BLaER1 (cell line): ENCODE measurements at regions not wholly inside any gene's neighbourhood (a gene's known extent, or its start where the extent isn't known, plus 50 kb on each side); places are given as distances from the start of the nearest gene placed in this dataset.
"Not testable (repeated sequence)": the region's sequence is repeated elsewhere in the genome, so short reads cannot be mapped to it uniquely, and the experiment has no call there.

Source experiments
- H3K27ac ChIP-seq: shearing (Covaris generic); formaldehyde crosslinking; 2 replicates; pipeline ENCODE4 v1.8.1; 2022
- H3K27me3 ChIP-seq: shearing (Covaris generic); formaldehyde crosslinking; 2 replicates; pipeline ENCODE4 v1.8.1; 2022
- H3K36me3 ChIP-seq: shearing (Covaris generic); formaldehyde crosslinking; 2 replicates; pipeline ENCODE4 v1.8.1; 2022
- H3K4me1 ChIP-seq: shearing (Covaris generic); formaldehyde crosslinking; 2 replicates; pipeline ENCODE4 v1.8.1; 2022
- H3K4me2 ChIP-seq: shearing (Covaris generic); formaldehyde crosslinking; 2 replicates; pipeline ENCODE4 v1.8.1; 2022
- H3K4me3 ChIP-seq: shearing (Covaris generic); formaldehyde crosslinking; 2 replicates; pipeline ENCODE4 v1.8.1; 2022
- H3K9ac ChIP-seq: shearing (Covaris generic); formaldehyde crosslinking; 2 replicates; pipeline ENCODE4 v1.8.1; 2022
- H3K9me3 ChIP-seq: shearing (Covaris generic); formaldehyde crosslinking; 2 replicates; pipeline ENCODE4 v1.8.1; 2022
- H4K20me1 ChIP-seq: shearing (Covaris generic); formaldehyde crosslinking; 2 replicates; pipeline ENCODE4 v1.8.1; 2022

DNA sequence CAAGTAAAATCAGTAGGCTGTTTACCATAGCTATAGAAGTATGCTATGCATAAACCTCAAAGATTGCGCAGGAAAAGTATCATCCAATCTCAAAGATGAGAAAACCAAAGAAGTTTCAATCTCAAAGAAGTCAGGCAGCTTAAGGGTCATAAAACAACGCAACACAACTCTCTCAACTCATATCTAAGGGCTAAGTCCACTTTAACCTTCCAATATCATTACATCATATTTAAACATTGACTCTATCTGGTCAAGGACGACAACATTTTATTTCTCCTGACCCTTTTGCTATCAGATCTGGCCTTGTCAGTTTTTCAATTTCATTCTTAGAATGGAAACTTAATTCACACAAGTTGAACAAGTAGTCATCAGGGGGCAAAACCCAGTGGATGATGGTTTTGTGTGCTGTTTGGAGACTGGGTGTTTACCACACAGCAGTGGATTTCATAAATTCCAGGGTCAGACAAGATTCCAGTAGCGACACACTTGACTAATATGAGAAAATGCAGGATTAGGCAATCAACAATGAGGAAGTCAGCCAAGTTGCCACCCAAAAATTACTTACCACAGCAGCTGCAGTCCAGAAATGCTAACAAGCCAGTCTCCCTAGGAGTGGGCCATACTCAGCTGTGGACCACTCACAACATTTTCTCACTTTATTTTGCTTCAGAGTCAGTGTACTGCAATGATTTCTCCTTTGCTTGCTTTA lies 108.7 kb upstream of the NBPF26 start:
- not testable (repeated sequence) for H3K4me3 ChIP-seq, H3K4me1 ChIP-seq, H3K4me2 ChIP-seq, H4K20me1 ChIP-seq, H3K27ac ChIP-seq, H3K9me3 ChIP-seq, H3K36me3 ChIP-seq, H3K27me3 ChIP-seq, H3K9ac ChIP-seq

- H3K4me3 ChIP-seq, H3K9me3 ChIP-seq, H3K27me3 ChIP-seq, H3K4me2 ChIP-seq, H3K4me1 ChIP-seq, H3K36me3 ChIP-seq, H3K27ac ChIP-seq, H3K9ac ChIP-seq, H4K20me1 ChIP-seq: not testable (repeated sequence)
Measured at GRCh38 chr1:120617493-120617892, 106.3 kb upstream of the NBPF26 start.

DNA sequence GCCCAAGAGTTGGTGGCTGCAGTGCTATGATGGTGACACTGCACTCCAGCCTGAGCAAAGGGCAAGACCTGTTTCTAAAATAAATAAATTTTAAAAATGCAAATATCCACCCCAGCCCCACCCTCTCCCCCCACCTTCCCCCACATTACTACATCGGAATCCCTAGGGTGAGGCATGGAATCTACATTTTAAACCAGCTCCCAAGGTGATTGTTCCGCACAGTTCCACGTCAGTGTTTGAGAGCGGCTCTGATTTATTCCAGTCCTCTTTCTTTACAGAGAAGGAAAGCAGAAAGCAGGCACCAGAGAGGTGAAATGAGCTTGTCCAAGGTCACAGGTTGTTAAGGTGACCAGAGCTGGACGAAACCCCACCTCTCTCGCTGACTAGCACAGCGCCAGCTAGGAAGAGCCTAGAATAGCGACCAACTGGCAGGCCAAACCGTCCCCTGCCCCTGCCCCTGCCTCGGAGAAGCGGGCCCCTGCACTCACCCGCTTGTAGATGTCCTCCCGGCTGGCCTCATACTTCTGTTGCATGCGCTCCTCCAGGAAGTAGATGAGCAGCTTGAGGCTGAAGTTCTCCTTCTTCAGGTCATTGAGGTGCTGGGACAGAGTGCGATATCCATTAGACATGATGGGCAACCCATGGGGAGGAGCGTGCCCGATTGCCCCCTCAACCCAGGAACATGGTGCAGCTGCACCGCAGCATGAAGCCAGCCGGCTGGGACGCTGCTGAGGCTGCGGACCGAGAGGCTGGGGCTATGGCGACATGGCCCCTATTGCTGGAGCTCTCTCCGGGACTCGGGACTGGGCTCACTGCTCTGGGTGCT lies 103.7 kb upstream of the NBPF26 start:
- not testable (repeated sequence) for H3K4me3 ChIP-seq, H3K27me3 ChIP-seq, H3K4me1 ChIP-seq, H3K36me3 ChIP-seq, H3K9me3 ChIP-seq, H4K20me1 ChIP-seq, H3K4me2 ChIP-seq, H3K27ac ChIP-seq, H3K9ac ChIP-seq

- not testable (repeated sequence) for H3K4me2 ChIP-seq, H3K9ac ChIP-seq, H3K27me3 ChIP-seq, H3K36me3 ChIP-seq, H4K20me1 ChIP-seq, H3K27ac ChIP-seq, H3K4me1 ChIP-seq, H3K4me3 ChIP-seq, H3K9me3 ChIP-seq
Measured at GRCh38 chr1:120620693-120620969, 103.1 kb upstream of the NBPF26 start.

DNA sequence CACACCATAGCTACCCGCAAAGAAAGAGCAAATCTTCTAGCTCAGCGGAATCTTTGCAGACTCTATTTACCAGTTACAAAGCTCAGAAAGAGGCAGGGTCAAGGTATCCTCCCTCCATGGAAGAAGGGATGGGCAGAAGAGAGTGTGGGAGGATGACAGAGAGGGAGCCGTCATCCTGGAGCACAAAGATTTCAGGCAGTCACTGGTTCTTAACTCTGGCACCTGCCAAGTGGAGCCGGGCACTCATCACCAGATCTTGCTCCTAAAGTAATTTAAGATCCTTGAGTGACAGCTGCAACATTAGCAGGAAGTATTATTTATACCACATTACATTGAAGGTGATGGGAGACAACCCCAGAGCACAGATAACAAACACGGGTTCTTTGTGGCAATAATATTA lies 102.5 kb upstream of the NBPF26 start:
- not testable (repeated sequence) for H3K4me2 ChIP-seq, H3K27me3 ChIP-seq, H3K4me1 ChIP-seq, H3K9ac ChIP-seq, H4K20me1 ChIP-seq, H3K9me3 ChIP-seq, H3K27ac ChIP-seq, H3K4me3 ChIP-seq, H3K36me3 ChIP-seq

DNA sequence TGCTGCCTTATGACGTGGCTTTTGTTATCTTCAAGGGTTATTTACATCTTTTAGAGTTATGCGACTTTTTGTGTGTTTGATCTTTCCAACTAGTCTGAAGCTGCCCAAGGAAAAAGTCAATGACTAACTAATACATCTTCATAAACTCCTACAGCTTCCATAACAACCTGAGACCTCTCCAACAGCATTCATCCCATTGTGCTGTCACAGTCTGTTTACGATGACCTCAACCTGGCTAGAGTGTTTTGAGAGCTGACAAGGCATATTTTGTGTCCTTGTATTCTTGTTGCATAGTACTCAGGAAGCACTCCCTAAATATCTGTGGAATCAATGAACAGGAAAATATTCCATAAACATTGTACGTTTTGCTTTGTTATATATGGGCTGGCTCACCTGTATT lies 100.2 kb upstream of the NBPF26 start:
- H3K27ac ChIP-seq, H3K9me3 ChIP-seq, H3K4me2 ChIP-seq, H3K9ac ChIP-seq, H3K36me3 ChIP-seq, H3K4me1 ChIP-seq, H4K20me1 ChIP-seq, H3K4me3 ChIP-seq, H3K27me3 ChIP-seq: not testable (repeated sequence)

GRCh38 chr1:120624565-120625064 lies 99.1 kb upstream of the NBPF26 start:
- not testable (repeated sequence) for H3K9ac ChIP-seq

GRCh38 chr1:120629832-120630455 lies 93.8 kb upstream of the NBPF26 start:
- H3K27me3 ChIP-seq: not testable (repeated sequence)

More at GRCh38 chr1:120624565-120625064, 99.1 kb upstream of the NBPF26 start:
- not testable (repeated sequence) for H4K20me1 ChIP-seq, H3K4me1 ChIP-seq, H3K4me2 ChIP-seq, H3K36me3 ChIP-seq, H3K27ac ChIP-seq, H3K4me3 ChIP-seq, H3K9me3 ChIP-seq, H3K27me3 ChIP-seq

DNA sequence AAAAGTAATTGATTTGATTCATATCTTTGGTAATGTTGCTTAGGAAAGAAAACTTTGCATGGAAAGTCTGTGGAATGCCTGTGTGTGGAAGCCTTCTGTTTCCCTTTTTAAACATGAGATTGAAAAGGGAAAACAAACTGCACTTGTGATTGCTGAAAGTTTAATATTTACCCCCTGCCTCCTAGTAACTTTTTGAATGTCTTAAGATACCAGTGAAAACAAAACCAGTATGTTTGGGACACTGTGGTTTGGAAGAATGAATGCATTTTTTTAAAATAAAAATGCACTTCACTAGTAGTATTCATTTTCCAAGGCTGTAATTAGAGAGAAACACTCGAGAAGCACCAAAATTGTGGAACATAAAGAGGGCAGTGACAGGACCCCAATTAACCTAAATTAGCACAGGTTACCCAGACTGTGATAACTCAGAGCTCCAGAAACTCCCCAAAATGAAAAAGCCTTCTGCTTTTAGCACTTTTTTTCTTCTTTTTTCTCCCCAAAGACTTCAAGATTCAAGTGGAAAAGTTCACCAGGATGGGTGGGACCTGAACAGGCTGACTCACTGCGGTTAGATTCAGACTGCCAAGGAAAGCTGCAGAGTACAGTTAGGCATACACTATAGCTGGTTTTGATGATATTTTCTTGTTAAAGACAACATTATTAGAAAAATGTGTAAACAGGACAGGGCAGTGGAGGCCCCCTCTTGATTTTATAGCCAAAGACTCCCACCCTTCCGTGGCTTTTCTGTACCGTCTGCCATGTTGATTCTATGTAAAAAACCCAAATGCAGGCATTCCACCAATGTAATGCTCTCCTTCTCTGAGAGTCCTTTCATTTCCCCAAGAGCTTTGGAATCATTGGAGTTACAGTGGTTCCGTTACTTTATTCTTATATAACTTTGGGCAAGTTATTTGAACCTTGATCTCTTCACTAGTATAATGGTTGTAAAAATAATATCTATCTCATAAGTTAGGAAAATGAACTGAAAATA lies 88.6 kb upstream of the NBPF26 start:
- H3K36me3 ChIP-seq, H3K4me1 ChIP-seq, H3K27ac ChIP-seq, H3K9ac ChIP-seq, H4K20me1 ChIP-seq, H3K4me3 ChIP-seq, H3K27me3 ChIP-seq, H3K4me2 ChIP-seq, H3K9me3 ChIP-seq: not testable (repeated sequence)

More at GRCh38 chr1:120629832-120630455, 93.8 kb upstream of the NBPF26 start:
- not testable (repeated sequence) for H3K4me3 ChIP-seq, H3K9ac ChIP-seq, H3K4me1 ChIP-seq, H3K4me2 ChIP-seq, H4K20me1 ChIP-seq, H3K36me3 ChIP-seq, H3K27ac ChIP-seq, H3K9me3 ChIP-seq

GRCh38 chr1:120640261-120641013 lies 83.3 kb upstream of the NBPF26 start:
- H3K4me2 ChIP-seq, H3K4me3 ChIP-seq, H3K27me3 ChIP-seq, H3K4me1 ChIP-seq, H3K9ac ChIP-seq, H3K36me3 ChIP-seq, H3K9me3 ChIP-seq, H4K20me1 ChIP-seq, H3K27ac ChIP-seq: not testable (repeated sequence)

DNA sequence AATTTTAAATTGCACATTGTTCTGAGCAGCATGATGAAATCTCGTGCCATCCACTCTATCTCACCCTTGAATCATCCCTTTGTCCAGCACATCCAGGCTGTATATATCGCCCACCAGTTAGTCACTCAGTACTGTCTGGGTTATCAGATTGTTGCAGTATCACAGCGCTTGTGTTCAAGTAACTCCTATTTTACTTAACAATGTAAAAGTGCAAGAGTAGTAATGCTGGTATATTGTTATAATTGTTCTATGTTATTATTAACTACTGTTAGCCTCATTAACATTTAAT lies 82.8 kb upstream of the NBPF26 start:
- H3K9me3 ChIP-seq: not testable (repeated sequence)

DNA sequence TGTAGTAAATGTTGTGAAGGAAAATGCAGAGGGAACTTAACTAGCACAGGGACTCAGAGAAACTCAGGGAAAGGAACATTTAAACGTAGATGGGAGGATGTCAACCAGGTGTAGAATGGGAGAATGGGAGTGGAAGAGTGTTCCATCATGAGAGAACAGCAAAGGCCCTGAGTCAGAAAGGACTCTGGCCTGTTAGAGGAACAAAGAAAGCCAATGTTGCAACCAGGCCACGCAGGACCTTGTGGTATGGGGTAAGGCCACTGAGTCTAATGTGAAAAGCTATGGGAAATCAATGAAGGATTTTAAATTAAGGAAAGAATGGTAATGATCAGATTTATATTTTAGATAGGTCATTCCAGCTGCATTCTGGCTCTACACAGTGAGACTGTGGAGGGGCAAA lies 76.6 kb upstream of the NBPF26 start:
- not testable (repeated sequence) for H3K4me3 ChIP-seq, H3K4me1 ChIP-seq, H3K36me3 ChIP-seq, H3K27me3 ChIP-seq, H3K4me2 ChIP-seq, H3K9ac ChIP-seq, H3K27ac ChIP-seq, H4K20me1 ChIP-seq, H3K9me3 ChIP-seq

More for the DNA sequence above, 82.8 kb upstream of the NBPF26 start:
- not testable (repeated sequence) for H3K4me2 ChIP-seq, H3K4me3 ChIP-seq, H3K9ac ChIP-seq, H3K4me1 ChIP-seq, H3K27ac ChIP-seq, H3K36me3 ChIP-seq, H4K20me1 ChIP-seq, H3K27me3 ChIP-seq

DNA sequence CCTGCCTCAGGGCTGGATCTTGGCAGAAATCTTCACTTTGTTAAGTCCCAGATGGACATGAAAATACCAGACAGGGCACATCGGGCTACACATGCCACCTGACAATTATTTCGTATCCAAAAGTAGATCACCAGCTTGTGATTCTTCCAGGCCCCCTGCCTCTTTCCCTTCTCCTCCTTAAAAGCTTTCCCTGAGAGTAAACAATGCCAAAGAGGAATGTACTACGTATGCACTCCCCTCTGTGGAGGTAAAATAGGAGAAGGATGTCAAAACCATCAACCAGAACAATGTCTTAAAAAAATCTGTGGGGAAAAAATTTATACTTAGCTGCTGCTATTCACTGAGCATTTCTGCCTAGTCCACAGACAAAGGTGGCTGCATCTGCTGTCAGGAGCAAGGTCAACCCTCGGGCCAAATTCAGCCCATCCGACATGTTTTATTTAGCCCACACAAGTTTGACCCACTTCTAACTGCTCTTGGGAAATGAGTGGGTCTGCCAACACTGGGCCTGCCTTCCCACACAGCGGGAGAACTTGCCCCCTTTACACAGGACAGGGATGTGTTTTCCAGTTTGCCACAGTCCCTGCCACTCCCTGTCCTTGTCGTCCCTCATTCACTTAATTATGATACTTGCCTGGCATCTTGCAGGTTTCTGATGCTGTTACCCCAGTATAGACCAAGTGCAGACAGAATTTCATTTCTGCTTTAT lies 74.7 kb upstream of the NBPF26 start:
- H3K27ac ChIP-seq, H3K4me2 ChIP-seq, H3K4me1 ChIP-seq, H3K27me3 ChIP-seq, H3K4me3 ChIP-seq, H3K36me3 ChIP-seq, H3K9ac ChIP-seq, H4K20me1 ChIP-seq, H3K9me3 ChIP-seq: not testable (repeated sequence)
